ENCODE measurements at regions not wholly inside any gene's neighbourhood (a gene's known extent, or its start where the extent isn't known, plus 50 kb on each side); places are given as distances from the start of the nearest gene placed in this dataset.

- TF ChIP-seq RNF2 (IDR thresholded peaks at IDR 0.05; ENCODE audit: borderline replicate concordance, low read depth, low read length, missing control alignments, poor library complexity, severe bottlenecking) (no peak), EP300 (IDR thresholded peaks at IDR 0.05; ENCODE audit: borderline replicate concordance in 1 of 2, low read depth in 2 of 2, low read length in 2 of 2) (no peak), ZNF274 (IDR thresholded peaks at IDR 0.05; ENCODE audit: borderline replicate concordance, extremely low read depth, low read length) (no peak), EZH2 (IDR thresholded peaks at IDR 0.05; ENCODE audit: low read depth, low read length, severe bottlenecking) (no peak), SRF (IDR thresholded peaks at IDR 0.05; ENCODE audit: low read depth, low read length) (no peak), CHD1 (IDR thresholded peaks at IDR 0.05; ENCODE audit: low read depth, low read length) (no peak), CBX8 (IDR thresholded peaks at IDR 0.05; ENCODE audit: borderline replicate concordance, low read depth, low read length) (no peak), BACH1 (IDR thresholded peaks at IDR 0.05; ENCODE audit: low read length) (no peak), NANOG (IDR thresholded peaks at IDR 0.05; ENCODE audit: insufficient read depth, low read depth, low read length, poor library complexity, severe bottlenecking) (no peak), CTCF (IDR thresholded peaks at IDR 0.05; ENCODE audit: control extremely low read depth in 1 of 3, insufficient read depth in 1 of 3, low read depth in 1 of 3, low read length in 3 of 3) (no peak), SIN3A (conservative IDR thresholded peaks at IDR 0.05 in 1 of 2, IDR thresholded peaks at IDR 0.05 in 1 of 2; ENCODE audit: low read depth in 1 of 2, low read length in 2 of 2) (no peak), ATF2 (IDR thresholded peaks at IDR 0.05; ENCODE audit: low read length) (no peak), YY1 (IDR thresholded peaks at IDR 0.05; ENCODE audit: low read depth, low read length) (no peak)
These were observed 306.6 kb upstream of the KIF2A start for GRCh38 chr5:61999371-61999770.
